Activated T-helper 1 cell treated with anti-CD3 and anti-CD28 coated beads, Interleukin-12 subunit alpha, Interleukin-12 subunit beta, Interleukin-2, Interleukin-4 antibody, amounts not matched to agents 30 ng/mL and 10 ng/mL and 1 ng/mL, durations not matched to agents 14 hours and 24 hours and 36 hours (primary cell): ENCODE measurements at regions not wholly inside any gene's neighbourhood (a gene's known extent, or its start where the extent isn't known, plus 50 kb on each side); places are given as distances from the start of the nearest gene placed in this dataset.
"Not testable (repeated sequence)": the region's sequence is repeated elsewhere in the genome, so short reads cannot be mapped to it uniquely, and the experiment has no call there.

Experiments used
- DNase-seq: peaks from one replicate; pipeline ENCODE4 v3.0.0; 2021; ENCODE audit warnings: low spot score
- H3K27ac Mint-ChIP-seq: one replicate; pipeline ENCODE4 v1.8.0; 2021; ENCODE audit warnings: mild to moderate bottlenecking, mixed read lengths
- H3K27me3 Mint-ChIP-seq: one replicate; pipeline ENCODE4 v1.8.0; 2022; ENCODE audit warnings: mild to moderate bottlenecking, moderate library complexity, mixed read lengths; ENCODE audit not compliant: insufficient read depth
- H3K36me3 Mint-ChIP-seq: one replicate; pipeline ENCODE4 v1.8.0; 2021; ENCODE audit warnings: low read depth, mixed read lengths
- H3K4me1 Mint-ChIP-seq: one replicate; pipeline ENCODE4 v1.8.0; 2021; ENCODE audit warnings: low read depth, mixed read lengths
- H3K4me3 Mint-ChIP-seq: one replicate; pipeline ENCODE4 v1.8.0; 2021; ENCODE audit warnings: mild to moderate bottlenecking, moderate library complexity, mixed read lengths
- H3K9me3 Mint-ChIP-seq: one replicate; pipeline ENCODE4 v1.8.0; 2021; ENCODE audit warnings: mixed read lengths
- intact Hi-C: fragments of 100-400 bp; cut with micrococcal nuclease; formaldehyde crosslinking; loops from one replicate; pipeline ENCODE4 v1.15.1; 2024

DNA sequence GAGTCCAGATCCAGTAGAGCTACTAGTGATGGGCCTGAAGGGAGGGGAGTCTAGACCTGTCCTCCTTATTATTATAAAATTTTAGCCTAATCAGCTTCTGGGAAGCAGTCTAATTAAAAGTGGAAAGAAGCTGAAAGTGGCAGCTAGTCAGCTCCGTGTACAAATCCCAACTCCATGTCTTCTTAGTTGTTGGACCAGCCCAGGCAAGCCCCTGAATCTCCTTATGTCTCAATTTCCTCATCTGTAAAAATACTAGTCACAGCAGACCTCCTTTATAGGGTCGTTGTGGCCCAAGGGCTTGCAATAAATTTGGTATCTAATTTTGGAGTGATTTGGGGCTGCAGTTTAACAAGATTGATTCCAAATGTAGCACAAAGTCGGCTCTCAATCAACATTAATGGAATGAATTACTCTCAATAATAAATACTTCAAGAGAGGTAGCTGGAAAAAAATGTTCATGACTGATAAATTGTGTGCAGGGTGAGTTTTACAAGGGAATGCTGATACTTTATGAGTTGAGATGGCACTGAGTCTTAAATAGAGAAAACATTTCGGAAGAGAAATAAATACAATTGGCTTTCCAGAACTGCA, 118.3 kb upstream of the NDUFV2 start:
- Mint-ChIP-seq H3K4me1 (no peaks in the 10 kb centered on the region), H3K27ac (no peak overlapping the region), H3K27me3 (peaks cover 2% of the 10 kb centered on the region), H3K9me3 (no peaks in the 10 kb centered on the region), H3K4me3 (no peak overlapping the region), H3K36me3 (no peaks in the 10 kb centered on the region)
- DNase-seq: no peak
- intact Hi-C loops: no loop called here

- no peaks in the 10 kb centered on the region for H3K36me3 Mint-ChIP-seq
Observed at GRCh38 chr18:8987241-8987640, 115.3 kb upstream of the NDUFV2 start.

GRCh38 chr18:8988260-8988871, 114.1 kb upstream of the NDUFV2 start:
- intact Hi-C loops: loop anchor here (1.0 kb wide), 3 partner anchors 292 to 510 kb away; no protein-coding TSS in a partner anchor
- Mint-ChIP-seq H3K9me3 (no peaks in the 10 kb centered on the region), H3K27ac (no peak overlapping the region), H3K36me3 (no peaks in the 10 kb centered on the region), H3K4me1 (no peaks in the 10 kb centered on the region), H3K4me3 (no peak overlapping the region), H3K27me3 (peaks cover 4% of the 10 kb centered on the region)
- DNase-seq: peak; percentile 10

More at GRCh38 chr18:8987241-8987640, 115.3 kb upstream of the NDUFV2 start:
- DNase-seq: no peak
- intact Hi-C loops: no loop called here
- Mint-ChIP-seq H3K4me3 (no peak overlapping the region), H3K27ac (no peak overlapping the region), H3K9me3 (no peaks in the 10 kb centered on the region), H3K4me1 (no peaks in the 10 kb centered on the region), H3K27me3 (peaks cover 2% of the 10 kb centered on the region)

DNA sequence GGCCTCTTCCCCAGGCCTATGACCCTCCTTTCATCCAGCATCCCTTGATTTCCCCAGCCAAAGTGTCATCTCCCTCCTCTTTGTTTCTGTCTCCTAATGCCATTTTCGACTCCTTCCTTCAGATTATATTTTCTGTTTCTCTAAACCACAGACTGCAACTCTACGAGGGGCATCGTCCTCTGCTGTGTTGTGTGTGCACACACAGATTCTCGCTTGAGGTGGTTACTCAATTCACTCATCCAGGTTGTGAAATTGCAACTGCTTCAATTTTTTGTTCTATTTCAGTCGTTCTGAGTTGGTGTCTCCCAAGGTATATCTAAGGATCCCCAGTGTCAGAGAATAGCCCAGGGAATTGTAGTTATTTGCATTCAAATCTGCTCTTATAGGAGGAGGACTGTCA, 113.5 kb upstream of the NDUFV2 start:
- peaks cover 7% of the 10 kb centered on the region for H3K27me3 Mint-ChIP-seq
- H3K9me3 Mint-ChIP-seq: no peaks in the 10 kb centered on the region
- no peaks in the 10 kb centered on the region for H3K36me3 Mint-ChIP-seq
- no peaks in the 10 kb centered on the region for H3K4me1 Mint-ChIP-seq
- no peak overlapping the region for H3K27ac Mint-ChIP-seq
- intact Hi-C loops: no loop called here
- no peak overlapping the region for H3K4me3 Mint-ChIP-seq
- DNase-seq: no peak

- Mint-ChIP-seq H3K4me3 (no peak overlapping the region), H3K27me3 (peaks cover 10% of the 10 kb centered on the region), H3K27ac (no peak overlapping the region), H3K4me1 (no peaks in the 10 kb centered on the region), H3K9me3 (no peaks in the 10 kb centered on the region), H3K36me3 (no peaks in the 10 kb centered on the region)
- DNase-seq: no peak
- intact Hi-C loops: no loop called here
Observed at GRCh38 chr18:8989855-8990254, 112.6 kb upstream of the NDUFV2 start.

DNA sequence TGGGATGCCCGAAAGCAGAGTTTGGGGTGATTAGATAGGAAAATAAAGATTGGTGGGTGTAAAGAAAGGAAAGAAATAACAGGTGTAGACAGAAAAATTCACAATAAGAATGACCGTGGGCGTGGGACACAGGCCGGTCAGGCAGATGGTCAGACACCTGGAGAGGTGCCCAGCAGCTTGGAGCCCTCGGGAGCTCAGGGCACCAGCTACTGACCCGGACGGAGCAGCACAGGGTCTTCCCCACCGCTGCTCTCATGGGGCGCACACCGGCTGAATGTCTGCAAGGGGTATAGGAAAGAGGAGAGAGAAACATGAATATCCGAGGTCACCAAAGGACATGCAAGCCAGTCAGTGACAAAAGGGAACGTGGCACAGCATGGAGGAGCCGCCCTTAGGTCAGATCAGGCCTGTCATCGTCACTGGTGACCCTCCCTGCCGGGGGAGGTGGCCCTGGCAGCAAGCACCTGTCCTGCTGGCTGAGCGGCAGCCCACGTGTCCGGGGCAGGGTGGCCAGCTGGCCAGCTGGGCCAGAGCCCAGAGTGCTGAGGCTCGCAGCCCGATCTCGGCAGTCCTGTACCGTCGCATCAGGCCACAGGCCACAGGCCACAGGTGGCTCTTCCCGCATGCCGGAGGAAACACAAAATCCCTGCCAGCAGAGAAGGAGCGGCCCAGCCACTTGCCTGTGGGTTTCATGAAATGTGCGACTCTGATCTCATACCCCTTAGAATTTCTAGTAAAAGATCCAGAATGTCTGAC, 112.0 kb upstream of the NDUFV2 start:
- intact Hi-C loops: no loop called here
- Mint-ChIP-seq H3K4me1 (no peaks in the 10 kb centered on the region), H3K4me3 (no peak overlapping the region), H3K9me3 (no peaks in the 10 kb centered on the region), H3K27me3 (peaks cover 10% of the 10 kb centered on the region), H3K27ac (no peak overlapping the region), H3K36me3 (no peaks in the 10 kb centered on the region)
- no peak for DNase-seq

DNA sequence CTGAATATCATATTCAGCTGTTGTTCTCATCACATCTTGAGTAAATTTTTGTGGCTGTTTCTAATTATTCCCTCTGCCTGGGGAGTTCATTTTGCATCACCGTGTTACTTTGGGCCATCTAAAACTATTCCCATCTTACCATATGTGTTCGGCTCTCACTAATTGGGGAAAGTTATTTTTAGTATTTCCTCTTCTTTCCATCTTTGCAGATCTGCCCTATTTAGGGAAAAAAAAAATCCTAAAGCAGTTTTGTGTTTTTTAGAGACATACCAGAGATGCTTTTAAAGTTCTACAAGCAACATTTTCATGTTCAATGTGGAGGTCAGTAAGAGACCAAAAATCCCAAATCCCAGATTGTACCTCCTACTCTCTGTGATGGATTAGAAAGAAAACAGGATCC, 111.3 kb upstream of the NDUFV2 start:
- Mint-ChIP-seq H3K9me3 (no peaks in the 10 kb centered on the region), H3K4me1 (no peaks in the 10 kb centered on the region), H3K4me3 (no peak overlapping the region), H3K36me3 (no peaks in the 10 kb centered on the region), H3K27ac (no peak overlapping the region), H3K27me3 (peaks cover 10% of the 10 kb centered on the region)
- intact Hi-C loops: no loop called here
- no peak for DNase-seq

GRCh38 chr18:8992500-8992899, 110.0 kb upstream of the NDUFV2 start:
- DNase-seq, H3K4me3 Mint-ChIP-seq, H3K36me3 Mint-ChIP-seq, H3K27ac Mint-ChIP-seq, H3K4me1 Mint-ChIP-seq, H3K9me3 Mint-ChIP-seq, intact Hi-C loops: not testable (repeated sequence)
- peaks cover 11% of the 10 kb centered on the region for H3K27me3 Mint-ChIP-seq

DNA sequence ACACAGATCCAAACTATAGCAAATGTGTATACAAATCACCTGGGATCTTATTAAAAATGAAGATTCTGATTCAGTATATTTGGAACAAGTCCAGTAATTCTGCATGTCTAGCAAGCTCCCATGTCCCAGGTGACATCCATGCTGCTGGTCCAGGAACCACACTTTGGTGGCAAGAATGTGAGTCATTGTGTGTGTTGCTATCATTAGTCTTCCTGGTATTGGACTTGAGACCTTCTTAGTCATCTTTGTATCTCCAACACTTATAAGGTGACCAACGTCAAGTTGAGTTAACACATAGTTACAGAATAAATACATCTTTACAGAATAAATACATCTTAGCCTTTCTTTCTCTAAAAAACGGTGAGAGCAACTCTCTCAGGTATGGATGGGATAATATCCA, 107.9 kb upstream of the NDUFV2 start:
- intact Hi-C loops: no loop called here
- H3K27me3 Mint-ChIP-seq: peaks cover 19% of the 10 kb centered on the region

GRCh38 chr18:8995096-8995495, 107.4 kb upstream of the NDUFV2 start:
- H3K36me3 Mint-ChIP-seq: no peaks in the 10 kb centered on the region
- intact Hi-C loops: no loop called here
- H3K27me3 Mint-ChIP-seq: peaks cover 22% of the 10 kb centered on the region
- H3K4me3 Mint-ChIP-seq: no peak overlapping the region
- no peak overlapping the region for H3K27ac Mint-ChIP-seq
- no peaks in the 10 kb centered on the region for H3K4me1 Mint-ChIP-seq
- H3K9me3 Mint-ChIP-seq: no peaks in the 10 kb centered on the region
- DNase-seq: no peak

More for the DNA sequence above, 107.9 kb upstream of the NDUFV2 start:
- DNase-seq: no peak
- Mint-ChIP-seq H3K36me3 (no peaks in the 10 kb centered on the region), H3K27ac (no peak overlapping the region), H3K9me3 (no peaks in the 10 kb centered on the region), H3K4me1 (no peaks in the 10 kb centered on the region), H3K4me3 (no peak overlapping the region)

- no peak overlapping the region for H3K4me3 Mint-ChIP-seq
- no peak for DNase-seq
- intact Hi-C loops: no loop called here
- H3K4me1 Mint-ChIP-seq: no peaks in the 10 kb centered on the region
- H3K27me3 Mint-ChIP-seq: peaks cover 25% of the 10 kb centered on the region
- H3K36me3 Mint-ChIP-seq: no peaks in the 10 kb centered on the region
- H3K9me3 Mint-ChIP-seq: no peaks in the 10 kb centered on the region
- no peak overlapping the region for H3K27ac Mint-ChIP-seq
Observed at GRCh38 chr18:8996771-8997432, 105.6 kb upstream of the NDUFV2 start.

GRCh38 chr18:8997634-8998033, 104.9 kb upstream of the NDUFV2 start:
- intact Hi-C loops: no loop called here
- no peaks in the 10 kb centered on the region for H3K9me3 Mint-ChIP-seq
- H3K4me3 Mint-ChIP-seq: no peak overlapping the region
- no peak for DNase-seq
- H3K4me1 Mint-ChIP-seq: no peaks in the 10 kb centered on the region
- no peak overlapping the region for H3K27ac Mint-ChIP-seq
- H3K27me3 Mint-ChIP-seq: peaks cover 31% of the 10 kb centered on the region
- H3K36me3 Mint-ChIP-seq: no peaks in the 10 kb centered on the region
